Neuronal stem cell (in vitro differentiated cells): ENCODE measurements at regions not wholly inside any gene's neighbourhood (a gene's known extent, or its start where the extent isn't known, plus 50 kb on each side); places are given as distances from the start of the nearest gene placed in this dataset.
A peak's percentile ranks its signal among the peaks of the same experiment; 100 is the strongest.

ENCODE experiments used
- DNase-seq: peaks from one replicate; pipeline ENCODE4 v3.0.0-alpha.2; 2013; ENCODE audit warnings: low spot score
- H2AFZ ChIP-seq: one replicate; pipeline ENCODE4 v1.6.1; 2013; ENCODE audit warnings: mild to moderate bottlenecking, low read length, inconsistent platforms
- H2AK5ac ChIP-seq: 2 replicates; pipeline ENCODE4 v1.6.1; 2013; ENCODE audit warnings: low read depth, mild to moderate bottlenecking, inconsistent platforms, low read length, moderate library complexity, mixed read lengths
- H2BK120ac ChIP-seq: 2 replicates; pipeline ENCODE4 v1.6.1; 2013; ENCODE audit warnings: low read depth, mild to moderate bottlenecking, inconsistent platforms, low read length, moderate library complexity, mixed read lengths
- H2BK12ac ChIP-seq: one replicate; pipeline ENCODE4 v1.6.1; 2013; ENCODE audit warnings: low read length, inconsistent platforms
- H2BK15ac ChIP-seq: 2 replicates; pipeline ENCODE4 v1.6.1; 2013; ENCODE audit warnings: mild to moderate bottlenecking, low read length, inconsistent platforms, mixed read lengths
- H2BK5ac ChIP-seq: one replicate; pipeline ENCODE4 v1.6.1; 2013; ENCODE audit warnings: inconsistent platforms, mild to moderate bottlenecking, low read length, moderate library complexity
- H3K14ac ChIP-seq: one replicate; pipeline ENCODE4 v1.6.1; 2013; ENCODE audit warnings: low read length, inconsistent platforms
- H3K18ac ChIP-seq: 2 replicates; pipeline ENCODE4 v1.6.1; 2013; ENCODE audit warnings: low read length, inconsistent platforms
- H3K23ac ChIP-seq: 2 replicates; pipeline ENCODE4 v1.6.1; 2013; ENCODE audit warnings: low read depth, mild to moderate bottlenecking, mixed read lengths, low read length, inconsistent platforms; ENCODE audit not compliant: poor library complexity
- H3K27ac ChIP-seq: replicated peaks from 3 replicates; pipeline ENCODE4 v1.5.1; 2013; ENCODE audit warnings: low read length, inconsistent platforms
- H3K27me3 ChIP-seq, 3 experiments: 2 replicates each; pipeline ENCODE4 v1.6.1; 2013; ENCODE audit warnings: low read length in 3 of 3, mild to moderate bottlenecking in 2 of 3, inconsistent platforms in 1 of 3, low read depth in 1 of 3, mixed read lengths in 1 of 3, moderate library complexity in 1 of 3; ENCODE audit not compliant: control insufficient read depth in 3 of 3, insufficient read depth in 3 of 3
- H3K36me3 ChIP-seq, 2 donors: replicated peaks in 1 of 2; 2 replicates each; pipeline ENCODE4 v1.6.1; 2013; ENCODE audit warnings: low read length in 2 of 2; ENCODE audit not compliant: control insufficient read depth in 2 of 2, insufficient read depth in 2 of 2
- H3K4ac ChIP-seq: 2 replicates; pipeline ENCODE4 v1.6.1; 2013; ENCODE audit warnings: inconsistent platforms, mild to moderate bottlenecking, low read length, moderate library complexity
- H3K4me1 ChIP-seq, 2 donors: 1 replicate in 1 of 2; 2 replicates in 1 of 2; pipeline ENCODE4 v1.6.1; 2013; ENCODE audit warnings: low read length in 2 of 2, low read depth in 1 of 2; ENCODE audit not compliant: control insufficient read depth in 2 of 2, insufficient read depth in 1 of 2
- H3K4me2 ChIP-seq: one replicate; pipeline ENCODE4 v1.6.1; 2013; ENCODE audit warnings: mild to moderate bottlenecking, low read length, inconsistent platforms; ENCODE audit not compliant: insufficient read depth, poor library complexity, severe bottlenecking
- H3K4me3 ChIP-seq, 2 donors: 2 replicates each; pipeline ENCODE4 v1.5.1; 2013; ENCODE audit warnings: low read length in 2 of 2, mild to moderate bottlenecking in 2 of 2, inconsistent platforms in 1 of 2, moderate library complexity in 1 of 2
- H3K79me1 ChIP-seq: one replicate; pipeline ENCODE4 v1.6.1; 2013; ENCODE audit warnings: low read depth, mild to moderate bottlenecking, inconsistent platforms, low read length, moderate library complexity
- H3K9ac ChIP-seq: one replicate; pipeline ENCODE4 v1.6.1; 2013; ENCODE audit warnings: mild to moderate bottlenecking, low read depth, low read length, inconsistent platforms; ENCODE audit not compliant: poor library complexity
- H3K9me3 ChIP-seq, 2 donors: replicated peaks in 1 of 2; 2 replicates each; pipeline versions ENCODE3 to v1.6.1; 2013; ENCODE audit warnings: low read length in 2 of 2, mild to moderate bottlenecking in 2 of 2, inconsistent platforms in 1 of 2, low read depth in 1 of 2, mixed read lengths in 1 of 2, moderate library complexity in 1 of 2; ENCODE audit not compliant: control insufficient read depth in 2 of 2, insufficient read depth in 1 of 2
- H4K8ac ChIP-seq: one replicate; pipeline ENCODE4 v1.6.1; 2013; ENCODE audit warnings: low read depth, mild to moderate bottlenecking, inconsistent platforms, low read length, moderate library complexity
- H4K91ac ChIP-seq: one replicate; pipeline ENCODE4 v1.6.1; 2013; ENCODE audit warnings: low read length, low read depth, mild to moderate bottlenecking, inconsistent platforms; ENCODE audit not compliant: poor library complexity
- WGBS, 2 donors: extraction: QIAGEN DNeasy Blood & Tissue Kit; methylation state at CpG; one replicate each; pipeline ENCODE4 v1.1.7; 2013; ENCODE audit warnings: missing lambda C conversion rate in 2 of 2, mixed read lengths in 1 of 2; ENCODE audit not compliant: insufficient read length in 2 of 2, insufficient replicate concordance in 1 of 2; ENCODE audit errors: extremely low coverage in 2 of 2; 5-methylcytosine and 5-hydroxymethylcytosine counted together

GRCh38 chr13:64997438-64997837 is 2232.7 kb downstream of the PCDH9 start:
- Histone ChIP-seq H3K4me1 (no peaks in the 10 kb centered on the region), H3K27me3 (no peaks in the 10 kb centered on the region), H2AFZ (no peak overlapping the region), H4K91ac (no peak overlapping the region), H3K14ac (no peak overlapping the region), H3K79me1 (no peaks in the 10 kb centered on the region), H2BK15ac (no peak overlapping the region), H2BK12ac (no peak overlapping the region), H2AK5ac (no peak overlapping the region), H3K18ac (no peak overlapping the region), H3K4me3 (no peak overlapping the region), H2BK5ac (no peak overlapping the region), H3K9ac (no peak overlapping the region), H3K4me2 (no peak overlapping the region), H3K4ac (no peak overlapping the region), H3K36me3 (no peaks in the 10 kb centered on the region), H3K9me3 (no peaks in the 10 kb centered on the region), H3K27ac (no peak overlapping the region), H4K8ac (no peak overlapping the region), H3K23ac (no peak overlapping the region), H2BK120ac (no peak overlapping the region)
- DNase-seq: no peak
- no CpG with 5 or more reads among the region's 5 CpGs for WGBS, 2 donors

GRCh38 chr13:64993514-64994164 is 2236.5 kb downstream of the PCDH9 start:
- no peaks in the 10 kb centered on the region for H3K27me3 ChIP-seq
- no peak overlapping the region for H3K4me3 ChIP-seq
- no peak overlapping the region for H2BK120ac ChIP-seq
- H3K4ac ChIP-seq: no peak overlapping the region
- no peak overlapping the region for H4K8ac ChIP-seq
- no peaks in the 10 kb centered on the region for H3K36me3 ChIP-seq
- H3K27ac ChIP-seq: no peak overlapping the region
- no peak overlapping the region for H3K14ac ChIP-seq
- no peak overlapping the region for H2BK12ac ChIP-seq
- no peaks in the 10 kb centered on the region for H3K9me3 ChIP-seq
- peak overlapping the region; percentile 53 for H2AFZ ChIP-seq
- no peak overlapping the region for H4K91ac ChIP-seq
- no peak overlapping the region for H2AK5ac ChIP-seq
- no peak for DNase-seq
- no peak overlapping the region for H3K9ac ChIP-seq
- no peak overlapping the region for H3K18ac ChIP-seq
- no peak overlapping the region for H2BK5ac ChIP-seq
- H3K79me1 ChIP-seq: no peaks in the 10 kb centered on the region
- H2BK15ac ChIP-seq: no peak overlapping the region
- no CpG with 5 or more reads among the region's 4 CpGs for WGBS, 2 donors
- H3K23ac ChIP-seq: no peak overlapping the region
- H3K4me2 ChIP-seq: no peak overlapping the region
- no peaks in the 10 kb centered on the region for H3K4me1 ChIP-seq

- H4K8ac ChIP-seq: no peak overlapping the region
- no peak overlapping the region for H2BK12ac ChIP-seq
- H3K79me1 ChIP-seq: no peaks in the 10 kb centered on the region
- no peaks in the 10 kb centered on the region for H3K36me3 ChIP-seq
- no peak overlapping the region for H3K18ac ChIP-seq
- no peak overlapping the region for H3K9ac ChIP-seq
- no peak overlapping the region for H2BK5ac ChIP-seq
- DNase-seq: no peak
- no peak overlapping the region for H2BK120ac ChIP-seq
- no CpG with 5 or more reads among the region's 2 CpGs for WGBS, 2 donors
- H3K14ac ChIP-seq: no peak overlapping the region
- H3K4ac ChIP-seq: no peak overlapping the region
- H3K4me2 ChIP-seq: no peak overlapping the region
- H3K4me3 ChIP-seq: no peak overlapping the region
- H2BK15ac ChIP-seq: no peak overlapping the region
- no peak overlapping the region for H4K91ac ChIP-seq
- H3K4me1 ChIP-seq: peaks cover 0 to 2% of the 10 kb centered on the region in 2 donors
- no peaks in the 10 kb centered on the region for H3K9me3 ChIP-seq
- no peak overlapping the region for H2AK5ac ChIP-seq
- no peaks in the 10 kb centered on the region for H3K27me3 ChIP-seq
- H2AFZ ChIP-seq: no peak overlapping the region
- H3K23ac ChIP-seq: no peak overlapping the region
- H3K27ac ChIP-seq: no peak overlapping the region
These were observed 2237.8 kb downstream of the PCDH9 start for GRCh38 chr13:64992314-64992713.

- H2BK120ac ChIP-seq: no peak overlapping the region
- H4K8ac ChIP-seq: no peak overlapping the region
- H3K4me3 ChIP-seq: no peak overlapping the region
- no peak overlapping the region for H3K9ac ChIP-seq
- no peak overlapping the region for H3K18ac ChIP-seq
- H4K91ac ChIP-seq: no peak overlapping the region
- no peaks in the 10 kb centered on the region for H3K36me3 ChIP-seq
- no peak overlapping the region for H3K14ac ChIP-seq
- H2BK15ac ChIP-seq: no peak overlapping the region
- H3K27me3 ChIP-seq: no peaks in the 10 kb centered on the region
- H3K4me2 ChIP-seq: no peak overlapping the region
- peaks cover 0 to 2% of the 10 kb centered on the region in 2 donors for H3K4me1 ChIP-seq
- H3K23ac ChIP-seq: no peak overlapping the region
- no peak overlapping the region for H3K4ac ChIP-seq
- no CpG with 5 or more reads among the region's 5 CpGs for WGBS, 2 donors
- H3K27ac ChIP-seq: no peak overlapping the region
- H2AFZ ChIP-seq: no peak overlapping the region
- H2BK12ac ChIP-seq: no peak overlapping the region
- H2AK5ac ChIP-seq: no peak overlapping the region
- H2BK5ac ChIP-seq: no peak overlapping the region
- no peaks in the 10 kb centered on the region for H3K9me3 ChIP-seq
- no peaks in the 10 kb centered on the region for H3K79me1 ChIP-seq
- no peak for DNase-seq
These were observed 2245.1 kb downstream of the PCDH9 start for GRCh38 chr13:64985075-64985474.
